Motor neuron (in vitro differentiated cells): ENCODE measurements at regions not wholly inside any gene's neighbourhood (a gene's known extent, or its start where the extent isn't known, plus 50 kb on each side); places are given as distances from the start of the nearest gene placed in this dataset.
"Not testable (repeated sequence)": the region's sequence is repeated elsewhere in the genome, so short reads cannot be mapped to it uniquely, and the experiment has no call there.

Experiments
- ATAC-seq, 8 experiments: fragments of 200-7000 bp; cut with Tn5 transposase; replicated peaks in 6 of 8; 2 replicates each; pipeline ENCODE4 v1.8.0; 2021; ENCODE audit warnings: mild to moderate bottlenecking in 8 of 8, moderate library complexity in 8 of 8
- H3K27ac ChIP-seq, 2 donors: fragments of 250-450 bp; sonication (Bioruptor Pico); 2 replicates each; pipeline ENCODE4 v1.9.0; 2021; ENCODE audit warnings: antibody characterized with exemption in 2 of 2, mild to moderate bottlenecking in 2 of 2, moderate library complexity in 1 of 2
- H3K4me1 ChIP-seq, 2 donors: fragments of 250-450 bp; sonication (Bioruptor Pico); replicated peaks in 1 of 2; 2 replicates each; pipeline ENCODE4 v1.6.1; 2021; ENCODE audit warnings: antibody characterized with exemption in 2 of 2, mild to moderate bottlenecking in 2 of 2, moderate library complexity in 1 of 2
- H3K4me3 ChIP-seq, 5 donors: fragments of 250-450 bp; sonication (Bioruptor Pico); 2 replicates each; pipeline ENCODE4 v1.9.0; 2021; ENCODE audit warnings: antibody characterized with exemption in 5 of 5, mild to moderate bottlenecking in 5 of 5, moderate library complexity in 4 of 5
- whole genome bisulfite sequencing, 10 experiments: fragments of 450-650 bp; shearing (Covaris generic); methylation state at CpG; one replicate each; pipeline ENCODE4 v1.0.0; 2022; 5-methylcytosine and 5-hydroxymethylcytosine counted together
- in situ Hi-C, 9 experiments: fragments of 400-800 bp; cut with MboI; loops; one replicate each; pipeline ENCODE4 v1.15.0; 2021; ENCODE audit warnings: low sequenced_read_pairs in 9 of 9, low pct_unique_long_range_greater_than_20kb in 2 of 9; ENCODE audit not compliant: unreplicated experiment in 9 of 9

DNA sequence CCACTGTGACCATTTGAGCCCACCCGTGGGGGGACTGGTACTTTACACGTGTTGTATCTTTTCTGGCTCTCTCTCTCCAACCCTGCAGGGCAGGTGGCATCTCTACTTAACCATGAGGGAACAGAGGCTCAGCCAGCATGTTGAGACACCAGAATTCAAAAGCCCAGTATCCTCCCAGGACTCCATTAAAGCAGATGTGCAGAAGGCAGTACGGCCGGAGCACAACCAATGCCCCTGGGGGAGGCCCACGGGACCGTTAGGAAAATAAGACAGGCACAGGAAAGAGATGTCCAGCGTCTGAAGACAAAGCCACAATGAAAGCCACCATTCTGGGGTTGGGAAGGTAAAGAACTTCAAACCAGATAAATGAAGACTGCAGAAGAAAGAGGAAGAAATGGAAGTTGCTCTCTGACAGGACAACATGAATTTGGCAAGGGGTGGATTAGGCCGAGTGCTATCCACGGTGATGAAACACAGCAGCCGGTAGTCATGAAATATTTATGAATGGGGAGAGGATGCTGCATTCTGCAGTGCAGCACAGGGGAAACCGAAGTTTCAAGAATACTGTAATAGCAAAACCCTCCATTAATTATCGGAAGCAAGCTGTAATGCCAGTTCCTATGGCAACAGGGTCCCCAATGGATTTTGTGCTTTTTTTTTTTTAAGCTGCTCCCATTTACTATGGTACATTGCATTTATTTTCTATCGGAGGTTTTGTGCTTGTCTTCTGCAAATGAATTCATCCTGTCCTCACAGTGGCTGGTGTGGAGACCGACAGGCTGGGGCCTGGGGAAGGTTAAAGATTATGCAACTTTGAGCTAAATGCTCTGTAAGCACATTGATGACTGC is 179.4 kb downstream of the NRN1 start:
- in situ Hi-C loops, result no loop called here
- Histone ChIP-seq H3K4me3 (no peak overlapping the region), H3K27ac (peak overlapping the region; percentile 71 to 74), H3K4me1 (peaks cover 16 to 32% of the 10 kb centered on the region in 2 donors)
- ATAC-seq, result peak in 7 of 8 experiments; percentile 25 to 92 (median 86)
- WGBS, 10 experiments, result 0 to 67% (median 39%) methylated on average over 1 to 12 of the region's 14 CpGs; no CpG with 5 or more reads in 1 of the 10 experiments

DNA sequence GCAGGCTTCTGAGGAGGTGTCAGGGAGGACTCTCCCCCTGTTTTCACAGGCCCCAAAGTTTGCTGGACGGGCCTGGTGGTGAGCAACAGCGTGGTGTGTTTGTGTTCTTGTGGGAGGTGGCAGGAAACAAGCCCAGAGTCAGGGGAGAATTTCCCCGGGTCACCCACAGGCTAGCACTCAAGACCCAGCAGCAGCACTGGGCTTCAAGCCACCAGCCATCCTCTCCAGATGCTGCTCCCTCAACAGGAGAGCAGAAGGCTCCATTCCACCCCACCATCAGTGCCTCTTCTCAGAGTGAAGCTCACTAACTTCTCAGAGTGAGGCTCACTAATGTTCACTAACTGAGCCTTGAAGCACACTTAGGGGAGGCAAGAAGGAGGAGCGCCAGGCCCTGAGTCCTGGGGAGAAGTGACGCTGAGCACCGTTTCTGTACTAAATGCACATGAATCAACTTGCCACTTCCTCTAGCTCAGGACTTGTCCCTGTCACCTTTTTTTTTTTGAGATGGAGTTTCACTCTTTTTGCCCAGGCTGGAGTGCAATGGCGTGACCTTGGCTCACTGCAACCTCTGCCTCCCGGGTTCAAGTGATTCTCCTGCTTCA is 182.2 kb downstream of the NRN1 start:
- H3K4me3 ChIP-seq, ATAC-seq, in situ Hi-C loops, H3K27ac ChIP-seq: not testable (repeated sequence)
- peaks cover 16 to 30% of the 10 kb centered on the region in 2 donors for H3K4me1 ChIP-seq
- 50 to 70% methylated on average over 1 to 3 of the region's 8 CpGs; no CpG with 5 or more reads in 8 of the 10 experiments for WGBS, 10 experiments
